Subcutaneous abdominal adipose tissue (tissue), 5 donors: ENCODE measurements at regions not wholly inside any gene's neighbourhood (a gene's known extent, or its start where the extent isn't known, plus 50 kb on each side); places are given as distances from the start of the nearest gene placed in this dataset.

Experiments used
- H3K27ac ChIP-seq: one replicate; pipeline ENCODE4 v1.7.0; 2013; ENCODE audit warnings: low read depth, mild to moderate bottlenecking, inconsistent platforms, low read length, moderate library complexity
- H3K27me3 ChIP-seq, 5 donors: one replicate each; pipeline ENCODE4 v1.7.0; 2013; ENCODE audit warnings: low read length in 5 of 5, inconsistent platforms in 1 of 5; ENCODE audit not compliant: control insufficient read depth in 5 of 5, insufficient read depth in 4 of 5
- H3K36me3 ChIP-seq, 5 donors: one replicate each; pipeline ENCODE4 v1.7.0; 2013; ENCODE audit warnings: low read length in 5 of 5; ENCODE audit not compliant: control insufficient read depth in 5 of 5, insufficient read depth in 5 of 5
- H3K4me1 ChIP-seq, 5 donors: one replicate each; pipeline ENCODE4 v1.7.0; 2013; ENCODE audit warnings: low read length in 5 of 5, mild to moderate bottlenecking in 3 of 5, moderate library complexity in 1 of 5; ENCODE audit not compliant: control insufficient read depth in 5 of 5, insufficient read depth in 5 of 5
- H3K4me3 ChIP-seq, 5 donors: one replicate each; pipeline ENCODE4 v1.7.0; 2013; ENCODE audit warnings: low read length in 5 of 5, low read depth in 1 of 5
- H3K9ac ChIP-seq, 5 donors: one replicate each; pipeline ENCODE4 v1.7.0; 2013; ENCODE audit warnings: low read length in 5 of 5, mild to moderate bottlenecking in 4 of 5, moderate library complexity in 3 of 5
- H3K9me3 ChIP-seq, 5 donors: one replicate each; pipeline ENCODE4 v1.7.0; 2013; ENCODE audit warnings: low read length in 5 of 5; ENCODE audit not compliant: control insufficient read depth in 5 of 5
- donor health status: healthy.
- donor health status: healthy.
- donor health status: healthy.
- donor health status: healthy.
- donor health status: healthy.

- H3K27ac ChIP-seq = no peak overlapping the region
- H3K27me3 ChIP-seq = peaks cover 0 to 11% (median 4%) of the 10 kb centered on the region in 5 donors
Measured at GRCh38 chr5:2005101-2006041, 122.6 kb upstream of the IRX4 start.

GRCh38 chr5:2003690-2004365, 121.1 kb upstream of the IRX4 start:
- Histone ChIP-seq H3K9ac (no peak overlapping the region), H3K36me3 (no peaks in the 10 kb centered on the region), H3K4me1 (peaks cover 7 to 36% (median 33%) of the 10 kb centered on the region in 5 donors), H3K27me3 (peaks cover 0 to 11% (median 0%) of the 10 kb centered on the region in 5 donors), H3K9me3 (no peaks in the 10 kb centered on the region), H3K27ac (no peak overlapping the region), H3K4me3 (no peak overlapping the region)

More at GRCh38 chr5:2005101-2006041, 122.6 kb upstream of the IRX4 start:
- peaks cover 7 to 38% (median 33%) of the 10 kb centered on the region in 5 donors for H3K4me1 ChIP-seq
- H3K9ac ChIP-seq = no peak overlapping the region
- H3K9me3 ChIP-seq = no peaks in the 10 kb centered on the region
- no peaks in the 10 kb centered on the region for H3K36me3 ChIP-seq
- no peak overlapping the region for H3K4me3 ChIP-seq

GRCh38 chr5:2003206-2003605, 120.5 kb upstream of the IRX4 start:
- peaks cover 0 to 9% (median 0%) of the 10 kb centered on the region in 5 donors for H3K27me3 ChIP-seq
- H3K36me3 ChIP-seq = no peaks in the 10 kb centered on the region
- no peak overlapping the region for H3K9ac ChIP-seq
- no peak overlapping the region for H3K4me3 ChIP-seq
- H3K27ac ChIP-seq = no peak overlapping the region
- H3K4me1 ChIP-seq = peaks cover 7 to 30% (median 27%) of the 10 kb centered on the region in 5 donors
- peaks cover 0 to 2% (median 0%) of the 10 kb centered on the region in 5 donors for H3K9me3 ChIP-seq

- Histone ChIP-seq H3K4me1 (peaks cover 3 to 11% (median 8%) of the 10 kb centered on the region in 5 donors), H3K27me3 (peaks cover 0 to 9% (median 0%) of the 10 kb centered on the region in 5 donors), H3K9me3 (peaks cover 0 to 8% (median 0%) of the 10 kb centered on the region in 5 donors), H3K4me3 (no peak overlapping the region), H3K27ac (no peak overlapping the region), H3K36me3 (no peaks in the 10 kb centered on the region), H3K9ac (no peak overlapping the region)
Measured at GRCh38 chr5:2001300-2001699, 118.6 kb upstream of the IRX4 start.

- peaks cover 0 to 9% (median 0%) of the 10 kb centered on the region in 5 donors for H3K27me3 ChIP-seq
- H3K9me3 ChIP-seq = peaks cover 0 to 8% (median 0%) of the 10 kb centered on the region in 5 donors
- H3K4me3 ChIP-seq = no peak overlapping the region
- H3K9ac ChIP-seq = no peak overlapping the region
- H3K4me1 ChIP-seq = peaks cover 0 to 4% (median 1%) of the 10 kb centered on the region in 5 donors
- H3K36me3 ChIP-seq = no peaks in the 10 kb centered on the region
- H3K27ac ChIP-seq = no peak overlapping the region
Measured at GRCh38 chr5:2000591-2000990, 117.9 kb upstream of the IRX4 start.

- H3K27me3 ChIP-seq = peaks cover 0 to 11% (median 0%) of the 10 kb centered on the region in 5 donors
- no peak overlapping the region for H3K9ac ChIP-seq
- H3K9me3 ChIP-seq = peaks cover 0 to 8% (median 0%) of the 10 kb centered on the region in 5 donors
- H3K36me3 ChIP-seq = no peaks in the 10 kb centered on the region
- H3K4me3 ChIP-seq = no peak overlapping the region
- no peaks in the 10 kb centered on the region for H3K4me1 ChIP-seq
- no peak overlapping the region for H3K27ac ChIP-seq
Measured at GRCh38 chr5:1999794-2000193, 117.1 kb upstream of the IRX4 start.

GRCh38 chr5:1998716-1999317, 116.1 kb upstream of the IRX4 start:
- Histone ChIP-seq H3K36me3 (no peaks in the 10 kb centered on the region), H3K27ac (no peak overlapping the region), H3K4me3 (no peak overlapping the region), H3K9me3 (peaks cover 0 to 8% (median 0%) of the 10 kb centered on the region in 5 donors), H3K27me3 (peaks cover 0 to 5% (median 0%) of the 10 kb centered on the region in 5 donors), H3K9ac (no peak overlapping the region), H3K4me1 (no peaks in the 10 kb centered on the region)

- H3K27ac ChIP-seq = no peak overlapping the region
- no peaks in the 10 kb centered on the region for H3K4me1 ChIP-seq
- H3K9ac ChIP-seq = no peak overlapping the region
- H3K27me3 ChIP-seq = peaks cover 0 to 3% (median 0%) of the 10 kb centered on the region in 5 donors
- no peaks in the 10 kb centered on the region for H3K36me3 ChIP-seq
- no peak overlapping the region for H3K4me3 ChIP-seq
- peaks cover 0 to 8% (median 0%) of the 10 kb centered on the region in 5 donors for H3K9me3 ChIP-seq
Measured at GRCh38 chr5:1998348-1998669, 115.6 kb upstream of the IRX4 start.

- H3K9ac ChIP-seq = no peak overlapping the region
- peaks cover 0 to 9% (median 2%) of the 10 kb centered on the region in 5 donors for H3K9me3 ChIP-seq
- H3K4me1 ChIP-seq = no peaks in the 10 kb centered on the region
- peaks cover 0 to 3% (median 0%) of the 10 kb centered on the region in 5 donors for H3K27me3 ChIP-seq
- no peak overlapping the region for H3K27ac ChIP-seq
- no peak overlapping the region for H3K4me3 ChIP-seq
- H3K36me3 ChIP-seq = peaks cover 0 to under 1% (median 0%) of the 10 kb centered on the region in 5 donors
Measured at GRCh38 chr5:1997640-1998347, 115.1 kb upstream of the IRX4 start.
